ENCODE measurements at regions not wholly inside any gene's neighbourhood (a gene's known extent, or its start where the extent isn't known, plus 50 kb on each side); places are given as distances from the start of the nearest gene placed in this dataset.
"Not testable (repeated sequence)": the region's sequence is repeated elsewhere in the genome, so short reads cannot be mapped to it uniquely, and the experiment has no call there.

GRCh38 chr1:230509281-230509977, 83.3 kb upstream of the PGBD5 start:
- no peak for ATAC-seq

GRCh38 chr1:230507666-230508402, 81.7 kb upstream of the PGBD5 start:
- no peak for ATAC-seq

GRCh38 chr1:230507236-230507635, 81.1 kb upstream of the PGBD5 start:
- ATAC-seq = no peak

GRCh38 chr1:230506451-230506850, 80.3 kb upstream of the PGBD5 start:
- ATAC-seq = no peak

GRCh38 chr1:230504310-230504709, 78.2 kb upstream of the PGBD5 start:
- no peak for ATAC-seq

- no peak for ATAC-seq
These were observed 77.6 kb upstream of the PGBD5 start for GRCh38 chr1:230503726-230504125.

GRCh38 chr1:230502996-230503395, 76.9 kb upstream of the PGBD5 start:
- ATAC-seq = no peak

- no peak for ATAC-seq
These were observed 76.2 kb upstream of the PGBD5 start for GRCh38 chr1:230502306-230502705.

GRCh38 chr1:230501849-230502248, 75.7 kb upstream of the PGBD5 start:
- ATAC-seq = no peak

GRCh38 chr1:230501242-230501641, 75.1 kb upstream of the PGBD5 start:
- no peak for ATAC-seq

GRCh38 chr1:230500063-230500462, 73.9 kb upstream of the PGBD5 start:
- ATAC-seq = no peak

- ATAC-seq = no peak
These were observed 73.4 kb upstream of the PGBD5 start for GRCh38 chr1:230499496-230499895.

- no peak for ATAC-seq
These were observed 72.6 kb upstream of the PGBD5 start for GRCh38 chr1:230498704-230499103.

GRCh38 chr1:230496451-230496850, 70.3 kb upstream of the PGBD5 start:
- ATAC-seq = no peak

GRCh38 chr1:230495891-230496385, 69.8 kb upstream of the PGBD5 start:
- no peak for ATAC-seq

GRCh38 chr1:230495076-230495475, 68.9 kb upstream of the PGBD5 start:
- no peak for ATAC-seq

GRCh38 chr1:230494514-230494913, 68.4 kb upstream of the PGBD5 start:
- no peak for ATAC-seq

- no peak for ATAC-seq
These were observed 67.9 kb upstream of the PGBD5 start for GRCh38 chr1:230494026-230494425.

- ATAC-seq = no peak
These were observed 67.1 kb upstream of the PGBD5 start for GRCh38 chr1:230493264-230493663.

GRCh38 chr1:230490436-230490835, 64.3 kb upstream of the PGBD5 start:
- ATAC-seq = no peak

- no peak for ATAC-seq
These were observed 61.8 kb upstream of the PGBD5 start for GRCh38 chr1:230487773-230488428.

GRCh38 chr1:230476622-230477003, 50.5 kb upstream of the PGBD5 start:
- ATAC-seq = no peak

- ATAC-seq = not testable (repeated sequence)
These were observed 49.9 kb upstream of the PGBD5 start for GRCh38 chr1:230475856-230476621.
